ENCODE measurements at regions not wholly inside any gene's neighbourhood (a gene's known extent, or its start where the extent isn't known, plus 50 kb on each side); places are given as distances from the start of the nearest gene placed in this dataset.

- in situ Hi-C loops (cut with MboI; ENCODE audit: low sequenced_read_pairs), result loop anchor here (25.0 kb wide), 1 partner anchor 328 kb away; no protein-coding TSS in a partner anchor
Observed at GRCh38 chr1:234758851-234759250, 148.9 kb upstream of the IRF2BP2 start.

- in situ Hi-C loops (cut with MboI; ENCODE audit: low sequenced_read_pairs), result loop anchor here (25.0 kb wide), 1 partner anchor 330 kb away; no protein-coding TSS in a partner anchor
Observed at GRCh38 chr1:234756857-234757256, 146.9 kb upstream of the IRF2BP2 start.

DNA sequence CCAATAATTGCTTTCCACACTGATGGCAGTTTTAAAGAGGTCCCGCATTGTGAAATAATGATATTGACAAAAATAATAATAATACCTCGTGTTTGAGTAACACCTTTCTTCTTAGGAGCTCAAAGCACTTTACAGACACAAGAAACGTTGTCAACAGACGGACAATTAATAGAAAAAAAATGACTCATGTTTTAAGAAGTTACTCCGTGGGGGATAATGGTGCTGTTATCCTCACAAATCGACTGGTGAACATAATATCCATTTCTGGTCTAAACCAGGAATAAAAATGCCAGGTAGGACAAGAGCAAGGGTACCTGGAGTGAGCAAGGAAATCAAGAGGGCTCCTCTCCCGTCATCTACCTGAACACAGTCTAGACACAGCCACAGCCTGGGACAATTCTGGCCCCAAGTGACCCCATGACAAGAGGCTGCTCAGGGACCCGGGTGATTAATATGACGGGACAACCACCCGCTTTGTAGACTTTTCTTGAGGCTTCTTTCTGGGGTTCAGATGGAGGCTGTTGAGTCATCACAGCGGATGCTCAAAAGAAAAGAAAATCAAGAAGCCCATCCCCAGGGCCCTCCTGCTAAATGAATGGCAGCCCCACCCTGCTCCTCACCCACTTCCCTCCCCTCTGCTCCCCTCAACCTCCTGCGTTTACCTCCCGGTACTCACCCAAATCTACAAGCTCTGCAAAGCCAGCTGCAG is 146.2 kb upstream of the IRF2BP2 start:
- in situ Hi-C loops (cut with MboI; ENCODE audit: low sequenced_read_pairs), result loop anchor here (25.0 kb wide), 1 partner anchor 331 kb away; no protein-coding TSS in a partner anchor

DNA sequence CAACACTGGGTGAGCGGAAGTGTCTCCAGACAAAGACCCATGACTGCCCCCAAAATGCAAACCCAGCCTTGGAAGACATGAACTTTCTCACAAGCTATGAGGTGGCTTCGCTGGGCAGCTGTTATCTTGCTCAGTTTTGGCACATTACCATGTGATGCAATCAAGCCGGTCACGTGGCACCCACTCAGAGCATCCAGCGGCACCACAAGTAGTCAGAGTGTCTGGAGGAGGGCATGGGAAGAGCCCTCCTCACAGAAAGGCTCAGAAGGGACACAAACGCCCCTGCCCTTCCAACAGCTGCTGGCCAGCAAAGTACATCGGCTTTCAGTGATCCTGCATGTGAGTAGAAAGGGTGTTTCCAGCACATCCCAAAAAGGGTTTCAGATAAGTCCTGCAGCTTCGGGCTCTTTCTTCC is 145.5 kb upstream of the IRF2BP2 start:
- in situ Hi-C loops (cut with MboI; ENCODE audit: low sequenced_read_pairs), result loop anchor here (25.0 kb wide), 1 partner anchor 332 kb away; no protein-coding TSS in a partner anchor

GRCh38 chr1:234753979-234754378 is 144.0 kb upstream of the IRF2BP2 start:
- in situ Hi-C loops (cut with MboI; ENCODE audit: low sequenced_read_pairs), result loop anchor here (25.0 kb wide), 1 partner anchor 333 kb away; no protein-coding TSS in a partner anchor

- in situ Hi-C loops (cut with MboI; ENCODE audit: low sequenced_read_pairs), result loop anchor here (25.0 kb wide), 1 partner anchor 334 kb away; no protein-coding TSS in a partner anchor
Observed at GRCh38 chr1:234752927-234753326, 142.9 kb upstream of the IRF2BP2 start.

GRCh38 chr1:234751678-234752077 is 141.7 kb upstream of the IRF2BP2 start:
- in situ Hi-C loops (cut with MboI; ENCODE audit: low sequenced_read_pairs), result loop anchor here (25.0 kb wide), 1 partner anchor 336 kb away; no protein-coding TSS in a partner anchor

- in situ Hi-C loops (cut with MboI; ENCODE audit: low sequenced_read_pairs), result loop anchor here (25.0 kb wide), 1 partner anchor 336 kb away; no protein-coding TSS in a partner anchor
Observed at GRCh38 chr1:234750922-234751627, 141.1 kb upstream of the IRF2BP2 start.

DNA sequence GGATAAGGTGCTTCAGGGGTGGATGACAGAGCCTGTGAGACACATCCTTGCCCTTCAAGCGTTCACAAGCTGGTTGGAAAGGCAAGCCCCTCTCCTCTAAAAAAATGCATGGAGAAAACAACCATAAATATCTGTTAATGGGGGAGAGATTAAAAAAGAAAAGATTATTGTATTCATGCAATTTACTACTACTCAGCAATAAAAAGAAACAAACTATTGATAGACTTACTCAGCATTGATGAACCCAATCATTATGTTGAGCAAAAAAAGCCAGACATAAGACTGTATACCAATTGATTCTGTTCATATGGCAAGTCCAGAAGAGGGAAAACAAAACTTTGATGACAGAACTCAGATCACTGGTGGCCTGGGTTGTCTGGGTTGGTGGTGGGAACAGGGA is 138.7 kb upstream of the IRF2BP2 start:
- in situ Hi-C loops (cut with MboI; ENCODE audit: low sequenced_read_pairs), result loop anchor here (25.0 kb wide), 1 partner anchor 89 kb away; no protein-coding TSS in a partner anchor

DNA sequence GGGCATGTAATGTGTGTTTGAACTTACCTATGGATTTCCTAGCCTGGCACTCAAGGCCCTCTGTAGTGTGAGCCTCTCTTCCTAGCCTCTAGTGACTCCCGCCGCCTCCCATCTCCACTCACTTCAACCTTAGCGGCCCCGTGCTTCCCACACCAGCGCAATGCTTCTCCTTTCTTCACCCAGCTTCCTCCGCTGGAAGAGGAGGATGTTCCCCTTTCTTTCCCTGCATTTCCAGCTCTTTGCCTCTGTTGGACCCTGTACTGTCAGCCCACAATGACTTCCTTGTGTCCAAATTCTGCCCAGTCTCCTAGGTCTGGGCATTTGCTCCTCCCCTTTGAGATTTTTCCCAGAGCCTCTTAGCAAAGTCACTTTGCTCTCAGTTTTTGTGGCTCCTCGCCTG is 138.1 kb upstream of the IRF2BP2 start:
- in situ Hi-C loops (cut with MboI; ENCODE audit: low sequenced_read_pairs), result loop anchor here (25.0 kb wide), 1 partner anchor 89 kb away; no protein-coding TSS in a partner anchor

GRCh38 chr1:234746798-234747196 is 136.8 kb upstream of the IRF2BP2 start:
- in situ Hi-C loops (cut with MboI; ENCODE audit: low sequenced_read_pairs), result loop anchor here (25.0 kb wide), 1 partner anchor 91 kb away; no protein-coding TSS in a partner anchor

DNA sequence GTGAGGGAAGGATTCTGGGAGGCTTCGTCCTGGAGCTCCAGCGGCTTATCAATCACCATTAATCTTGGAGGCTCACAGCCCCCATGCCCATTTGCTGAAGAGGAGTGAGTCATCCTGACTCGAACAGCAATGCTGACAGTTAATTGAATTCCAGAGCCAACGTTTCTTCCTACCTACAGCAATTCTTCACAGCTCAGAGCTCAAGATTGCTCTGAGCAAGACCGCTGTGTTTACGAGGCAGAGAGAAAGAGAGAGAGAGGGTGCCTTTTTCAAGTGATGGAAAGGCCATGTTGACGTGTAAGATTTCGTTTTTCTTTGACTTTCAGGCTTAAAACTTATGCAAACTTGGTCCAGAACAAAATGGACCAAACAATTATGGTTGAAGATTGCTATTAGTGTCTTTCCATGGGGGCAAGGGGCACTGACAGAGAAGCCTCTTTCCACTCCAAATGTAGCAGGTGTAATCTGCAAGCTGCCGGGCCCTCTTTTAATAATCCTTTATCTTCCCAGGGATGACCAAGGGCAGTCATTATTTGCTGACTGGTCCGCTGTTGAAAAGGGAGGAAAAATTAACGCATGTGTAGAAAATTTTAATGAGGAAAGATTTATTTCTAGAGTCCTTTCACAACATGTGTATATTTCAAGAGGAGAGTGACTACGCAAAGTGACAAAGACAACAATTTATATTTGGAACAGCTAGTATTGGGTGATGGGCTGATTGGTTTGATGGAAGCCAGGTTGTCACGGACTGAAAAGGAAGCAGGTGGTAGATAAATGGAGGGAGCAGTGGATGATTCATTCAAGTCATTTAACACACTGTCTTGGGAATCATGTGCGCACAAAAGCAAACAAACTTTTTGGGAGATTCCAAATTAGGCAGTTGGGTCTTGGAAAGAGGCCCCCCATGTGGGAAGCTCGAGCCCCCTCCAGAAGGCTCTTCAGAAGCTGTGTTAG is 136.1 kb upstream of the IRF2BP2 start:
- in situ Hi-C loops (cut with MboI; ENCODE audit: low sequenced_read_pairs), result loop anchor here (25.0 kb wide), 1 partner anchor 91 kb away; no protein-coding TSS in a partner anchor

DNA sequence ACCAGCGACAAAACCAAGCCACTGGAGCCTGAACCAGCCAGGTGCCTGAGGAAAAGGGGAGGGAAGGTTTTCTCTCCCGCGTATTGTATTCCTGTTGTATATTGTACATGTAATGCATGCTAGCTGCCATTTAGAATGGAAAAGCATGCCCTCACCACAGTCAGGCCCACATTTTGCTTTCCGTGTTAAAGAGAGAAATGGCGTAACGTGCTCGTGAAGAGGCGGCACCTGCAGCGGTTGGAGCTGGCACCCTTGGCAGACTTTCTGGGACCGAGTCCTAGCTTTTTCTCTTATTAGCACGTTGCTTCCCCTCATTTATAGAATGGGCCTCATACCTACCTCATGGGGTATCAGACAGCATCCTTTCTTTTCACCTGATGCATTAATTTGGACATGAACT is 135.3 kb upstream of the IRF2BP2 start:
- in situ Hi-C loops (cut with MboI; ENCODE audit: low sequenced_read_pairs), result loop anchor here (25.0 kb wide), 1 partner anchor 92 kb away; no protein-coding TSS in a partner anchor

- in situ Hi-C loops (cut with MboI; ENCODE audit: low sequenced_read_pairs), result loop anchor here (25.0 kb wide), 1 partner anchor 93 kb away; no protein-coding TSS in a partner anchor
Observed at GRCh38 chr1:234743791-234744611, 134.0 kb upstream of the IRF2BP2 start.

GRCh38 chr1:234742622-234743021 is 132.6 kb upstream of the IRF2BP2 start:
- in situ Hi-C loops (cut with MboI; ENCODE audit: low sequenced_read_pairs), result loop anchor here (25.0 kb wide), 1 partner anchor 95 kb away; no protein-coding TSS in a partner anchor

DNA sequence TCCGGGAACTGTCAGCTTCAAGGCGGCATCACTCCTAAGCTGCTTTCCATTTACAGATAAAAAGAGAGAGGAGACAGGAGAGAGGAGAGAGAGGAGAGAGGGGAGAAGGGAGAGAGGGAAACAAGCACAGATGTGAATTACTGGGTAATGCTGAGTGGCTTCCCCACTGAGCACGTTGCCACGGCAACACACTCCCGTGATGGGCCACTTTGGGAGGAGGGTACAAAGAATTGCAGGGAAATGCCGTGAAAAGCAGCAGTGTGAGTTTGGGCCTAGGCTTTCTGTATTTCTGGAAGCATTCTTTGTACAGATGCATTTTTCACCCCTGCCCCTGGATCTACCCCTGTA is 128.0 kb upstream of the IRF2BP2 start:
- in situ Hi-C loops (cut with MboI; ENCODE audit: low sequenced_read_pairs), result loop anchor here (25.0 kb wide), 1 partner anchor 99 kb away; no protein-coding TSS in a partner anchor

DNA sequence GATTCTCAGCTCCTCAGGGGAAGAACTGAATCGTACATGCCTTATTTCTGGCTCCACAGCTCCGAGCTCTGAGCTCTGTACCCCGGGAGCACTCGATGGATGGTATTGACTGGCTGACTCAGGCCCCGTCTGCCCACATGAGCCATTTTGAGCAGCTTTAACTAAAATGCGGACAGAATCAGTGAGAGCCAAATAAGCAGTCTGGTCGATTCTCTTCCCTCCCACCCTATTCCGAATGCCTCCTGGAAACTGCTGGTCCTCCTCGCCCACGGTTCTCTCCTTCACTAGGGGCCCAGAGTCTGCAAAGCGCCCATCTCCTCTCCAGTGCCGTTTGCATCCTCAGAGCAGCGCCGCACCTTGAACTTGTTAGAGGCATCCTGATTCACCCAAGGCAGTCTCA is 125.9 kb upstream of the IRF2BP2 start:
- in situ Hi-C loops (cut with MboI; ENCODE audit: low sequenced_read_pairs), result loop anchor here (25.0 kb wide), 1 partner anchor 101 kb away; no protein-coding TSS in a partner anchor

DNA sequence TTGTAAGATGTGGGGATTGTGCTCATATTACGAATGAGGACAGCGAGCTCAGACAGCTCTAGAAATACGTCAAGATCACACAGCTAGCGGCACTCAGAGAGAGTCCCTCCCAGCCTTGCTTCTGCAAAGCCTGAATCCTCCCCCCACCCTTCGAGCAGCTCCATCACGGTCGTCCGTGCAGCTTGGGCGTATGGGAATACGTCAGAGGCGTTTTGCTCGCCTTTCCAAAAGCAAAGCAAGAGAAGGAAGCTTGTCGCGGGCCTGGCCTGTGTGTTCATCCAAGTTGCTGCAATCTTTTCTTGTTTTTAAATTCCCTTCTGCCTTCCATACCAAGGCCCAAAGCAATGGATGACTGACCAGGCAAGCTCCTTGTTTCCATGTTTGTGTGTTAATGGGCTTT is 125.5 kb upstream of the IRF2BP2 start:
- in situ Hi-C loops (cut with MboI; ENCODE audit: low sequenced_read_pairs), result loop anchor here (25.0 kb wide), 1 partner anchor 102 kb away; no protein-coding TSS in a partner anchor

GRCh38 chr1:234734869-234735268 is 124.9 kb upstream of the IRF2BP2 start:
- in situ Hi-C loops (cut with MboI; ENCODE audit: low sequenced_read_pairs), result loop anchor here (25.0 kb wide), 1 partner anchor 102 kb away; no protein-coding TSS in a partner anchor

All from HL-60/S4 treated with phorbol 12-myristate 13-acetate at 8.2 ng/mL for 4 days and 3 days (cell line).